OCI-LY3 (cell line): ENCODE measurements at regions not wholly inside any gene's neighbourhood (a gene's known extent, or its start where the extent isn't known, plus 50 kb on each side); places are given as distances from the start of the nearest gene placed in this dataset.

Experiments
- H2AFZ ChIP-seq: fragments of 200-600, 300-600 bp; shearing (Covaris generic); 2 replicates; pipeline ENCODE4 v1.6.0; 2014; ENCODE audit warnings: antibody characterized with exemption, low read depth, low read length
- H3K27ac ChIP-seq: fragments of 200-600, 300-600 bp; sonication (generic); 2 replicates; pipeline ENCODE4 v1.5.1; 2014; ENCODE audit warnings: mild to moderate bottlenecking, low read length, moderate library complexity, mixed read lengths
- H3K27me3 ChIP-seq: fragments of 200-600, 300-600 bp; sonication (generic); 2 replicates; pipeline ENCODE4 v1.6.1; 2014; ENCODE audit warnings: low read depth, low read length, mixed read lengths
- H3K36me3 ChIP-seq: fragments of 200-600, 300-600 bp; sonication (generic); replicated peaks from 2 replicates; pipeline ENCODE3; 2014; ENCODE audit warnings: low read depth, low read length, mixed read lengths
- H3K4me1 ChIP-seq: fragments of 300-600, 200-600 bp; sonication (generic); 2 replicates; pipeline ENCODE4 v1.6.1; 2014; ENCODE audit warnings: low read length, mixed read lengths
- H3K4me2 ChIP-seq: fragments of 200-600, 300-600 bp; sonication (generic); 2 replicates; pipeline ENCODE4 v1.6.1; 2014; ENCODE audit warnings: low read length, mixed read lengths
- H3K4me3 ChIP-seq: fragments of 300-600, 200-600 bp; sonication (generic); 2 replicates; pipeline ENCODE4 v1.5.1; 2014; ENCODE audit warnings: antibody characterized with exemption, mild to moderate bottlenecking, low read length, moderate library complexity
- H3K79me2 ChIP-seq: fragments of 300-600, 200-600 bp; shearing (Covaris generic); 2 replicates; pipeline ENCODE4 v1.6.1; 2014; ENCODE audit warnings: mild to moderate bottlenecking, low read length, mixed read lengths
- H3K9ac ChIP-seq: fragments of 300-600, 200-600 bp; shearing (Covaris generic); 2 replicates; pipeline ENCODE4 v1.6.0; 2014; ENCODE audit warnings: mild to moderate bottlenecking, low read length, moderate library complexity
- H3K9me3 ChIP-seq: fragments of 200-600, 300-600 bp; shearing (Covaris generic); 2 replicates; pipeline ENCODE4 v1.6.1; 2014; ENCODE audit warnings: low read length, mixed read lengths; ENCODE audit not compliant: insufficient read depth
- H4K20me1 ChIP-seq: fragments of 200-600, 300-600 bp; sonication (generic); 2 replicates; pipeline ENCODE4 v1.6.1; 2016; ENCODE audit warnings: low read length, mixed read lengths; ENCODE audit not compliant: insufficient read depth
- EZH2phosphoT487 ChIP-seq: fragments of 200-600 bp; shearing (Covaris generic); IDR thresholded peaks from 2 replicates; pipeline ENCODE4 v1.6.1; 2018; ENCODE audit warnings: antibody characterized with exemption, mixed run types, low read depth
- TF ChIP-seq, protein P1 (sequence below): fragments of 200-600, 300-600 bp; sonication (generic); IDR thresholded peaks from 2 replicates; pipeline ENCODE4 v1.5.1; 2014; ENCODE audit warnings: antibody characterized with exemption, low read length, low read depth

DNA sequence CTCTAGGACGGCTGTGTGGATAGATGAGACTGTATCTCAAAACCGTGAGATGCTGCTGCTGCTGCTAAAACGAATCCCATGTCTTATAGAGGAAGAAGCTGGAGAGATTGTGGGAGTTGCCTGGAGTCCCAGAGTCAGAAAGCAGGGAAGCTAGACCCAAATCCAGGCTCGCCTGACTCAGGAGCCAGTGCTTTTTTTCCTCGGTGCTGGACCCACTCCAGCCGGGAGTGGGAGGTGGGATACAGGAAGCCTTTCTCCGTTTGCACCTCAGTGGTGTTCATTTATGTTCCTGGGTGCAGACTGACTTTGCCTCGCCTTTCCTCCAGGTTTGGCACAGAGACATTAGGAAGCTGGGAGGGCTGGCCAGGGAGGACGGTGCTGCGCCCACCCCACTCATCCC, 150.9 kb upstream of the LINGO1 start:
- Histone ChIP-seq H3K79me2 (no peaks in the 10 kb centered on the region), H3K36me3 (no peaks in the 10 kb centered on the region), H3K9ac (no peak overlapping the region), H3K27ac (no peak overlapping the region), H4K20me1 (no peaks in the 10 kb centered on the region), H3K4me2 (no peak overlapping the region), H3K27me3 (peaks cover 12% of the 10 kb centered on the region; the same call in 1 of the 2 replicates), H2AFZ (no peak overlapping the region), H3K4me1 (no peaks in the 10 kb centered on the region), H3K9me3 (no peaks in the 10 kb centered on the region), H3K4me3 (no peak overlapping the region)
- TF ChIP-seq EZH2phosphoT487 = no peak
- TF ChIP-seq, protein P1, sequence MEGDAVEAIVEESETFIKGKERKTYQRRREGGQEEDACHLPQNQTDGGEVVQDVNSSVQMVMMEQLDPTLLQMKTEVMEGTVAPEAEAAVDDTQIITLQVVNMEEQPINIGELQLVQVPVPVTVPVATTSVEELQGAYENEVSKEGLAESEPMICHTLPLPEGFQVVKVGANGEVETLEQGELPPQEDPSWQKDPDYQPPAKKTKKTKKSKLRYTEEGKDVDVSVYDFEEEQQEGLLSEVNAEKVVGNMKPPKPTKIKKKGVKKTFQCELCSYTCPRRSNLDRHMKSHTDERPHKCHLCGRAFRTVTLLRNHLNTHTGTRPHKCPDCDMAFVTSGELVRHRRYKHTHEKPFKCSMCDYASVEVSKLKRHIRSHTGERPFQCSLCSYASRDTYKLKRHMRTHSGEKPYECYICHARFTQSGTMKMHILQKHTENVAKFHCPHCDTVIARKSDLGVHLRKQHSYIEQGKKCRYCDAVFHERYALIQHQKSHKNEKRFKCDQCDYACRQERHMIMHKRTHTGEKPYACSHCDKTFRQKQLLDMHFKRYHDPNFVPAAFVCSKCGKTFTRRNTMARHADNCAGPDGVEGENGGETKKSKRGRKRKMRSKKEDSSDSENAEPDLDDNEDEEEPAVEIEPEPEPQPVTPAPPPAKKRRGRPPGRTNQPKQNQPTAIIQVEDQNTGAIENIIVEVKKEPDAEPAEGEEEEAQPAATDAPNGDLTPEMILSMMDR = no peak

- Histone ChIP-seq H3K9ac (no peak overlapping the region), H3K4me3 (no peak overlapping the region), H3K27me3 (peaks cover 12% of the 10 kb centered on the region; the same call in 1 of the 2 replicates), H3K4me2 (no peak overlapping the region), H3K79me2 (no peaks in the 10 kb centered on the region), H4K20me1 (no peaks in the 10 kb centered on the region), H3K9me3 (no peaks in the 10 kb centered on the region), H3K4me1 (no peaks in the 10 kb centered on the region), H3K27ac (no peak overlapping the region), H2AFZ (no peak overlapping the region), H3K36me3 (no peaks in the 10 kb centered on the region)
- TF ChIP-seq EZH2phosphoT487 = no peak
- TF ChIP-seq, protein P1 = no peak
Measured at GRCh38 chr15:77782691-77783090, 150.0 kb upstream of the LINGO1 start.

DNA sequence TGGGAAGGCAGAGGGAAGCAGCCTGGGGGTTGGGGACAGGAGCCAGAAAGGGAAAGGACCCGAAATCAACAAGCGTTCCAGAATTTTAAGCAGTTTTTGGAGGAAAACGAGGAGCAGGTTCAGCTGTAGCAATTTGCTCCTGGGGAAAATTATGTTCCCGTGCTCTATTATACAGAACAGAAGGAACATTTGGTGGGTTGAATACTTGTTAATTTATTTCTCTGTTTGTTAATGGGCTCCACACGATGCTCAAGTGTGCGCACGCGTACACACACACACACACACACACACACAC, 149.2 kb upstream of the LINGO1 start:
- Histone ChIP-seq H3K27ac (no peak overlapping the region), H3K27me3 (peaks cover 12% of the 10 kb centered on the region; the same call in 1 of the 2 replicates), H3K9me3 (no peaks in the 10 kb centered on the region), H3K9ac (no peak overlapping the region), H4K20me1 (no peaks in the 10 kb centered on the region), H3K4me2 (no peak overlapping the region), H2AFZ (no peak overlapping the region), H3K36me3 (no peaks in the 10 kb centered on the region), H3K4me1 (no peaks in the 10 kb centered on the region), H3K4me3 (no peak overlapping the region), H3K79me2 (no peaks in the 10 kb centered on the region)
- TF ChIP-seq, protein P1 = no peak
- TF ChIP-seq EZH2phosphoT487 = no peak

GRCh38 chr15:77781151-77781945, 148.6 kb upstream of the LINGO1 start:
- H2AFZ ChIP-seq = no peak overlapping the region
- no peaks in the 10 kb centered on the region for H3K9me3 ChIP-seq
- H3K4me2 ChIP-seq = no peak overlapping the region
- H3K4me3 ChIP-seq = no peak overlapping the region
- TF ChIP-seq, protein P1 = no peak
- TF ChIP-seq EZH2phosphoT487 = no peak
- no peaks in the 10 kb centered on the region for H3K36me3 ChIP-seq
- H3K9ac ChIP-seq = no peak overlapping the region
- H4K20me1 ChIP-seq = no peaks in the 10 kb centered on the region
- no peak overlapping the region for H3K27ac ChIP-seq
- peaks cover 12% of the 10 kb centered on the region; the same call in 1 of the 2 replicates for H3K27me3 ChIP-seq
- no peaks in the 10 kb centered on the region for H3K79me2 ChIP-seq
- H3K4me1 ChIP-seq = no peaks in the 10 kb centered on the region
